Rectal smooth muscle tissue (tissue), 1 donor: ENCODE measurements at regions not wholly inside any gene's neighbourhood (a gene's known extent, or its start where the extent isn't known, plus 50 kb on each side); places are given as distances from the start of the nearest gene placed in this dataset.
A peak's percentile ranks its signal among the peaks of the same experiment; 100 is the strongest.
"Not testable (repeated sequence)": the region's sequence is repeated elsewhere in the genome, so short reads cannot be mapped to it uniquely, and the experiment has no call there.

ENCODE experiments used
- H3K27ac ChIP-seq: one replicate; pipeline ENCODE4 v1.7.0; 2013; ENCODE audit warnings: low read depth, low read length, inconsistent platforms
- H3K27me3 ChIP-seq: one replicate; pipeline ENCODE4 v1.7.0; 2013; ENCODE audit warnings: low read length; ENCODE audit not compliant: control insufficient read depth, insufficient read depth
- H3K36me3 ChIP-seq: one replicate; pipeline ENCODE4 v1.7.0; 2013; ENCODE audit warnings: low read length; ENCODE audit not compliant: control insufficient read depth, insufficient read depth
- H3K4me1 ChIP-seq: one replicate; pipeline ENCODE4 v1.7.0; 2013; ENCODE audit warnings: low read length; ENCODE audit not compliant: control insufficient read depth, insufficient read depth
- H3K4me3 ChIP-seq: one replicate; pipeline ENCODE4 v1.7.0; 2013; ENCODE audit warnings: low read length
- H3K9ac ChIP-seq: one replicate; pipeline ENCODE4 v1.7.0; 2013; ENCODE audit warnings: low read length

DNA sequence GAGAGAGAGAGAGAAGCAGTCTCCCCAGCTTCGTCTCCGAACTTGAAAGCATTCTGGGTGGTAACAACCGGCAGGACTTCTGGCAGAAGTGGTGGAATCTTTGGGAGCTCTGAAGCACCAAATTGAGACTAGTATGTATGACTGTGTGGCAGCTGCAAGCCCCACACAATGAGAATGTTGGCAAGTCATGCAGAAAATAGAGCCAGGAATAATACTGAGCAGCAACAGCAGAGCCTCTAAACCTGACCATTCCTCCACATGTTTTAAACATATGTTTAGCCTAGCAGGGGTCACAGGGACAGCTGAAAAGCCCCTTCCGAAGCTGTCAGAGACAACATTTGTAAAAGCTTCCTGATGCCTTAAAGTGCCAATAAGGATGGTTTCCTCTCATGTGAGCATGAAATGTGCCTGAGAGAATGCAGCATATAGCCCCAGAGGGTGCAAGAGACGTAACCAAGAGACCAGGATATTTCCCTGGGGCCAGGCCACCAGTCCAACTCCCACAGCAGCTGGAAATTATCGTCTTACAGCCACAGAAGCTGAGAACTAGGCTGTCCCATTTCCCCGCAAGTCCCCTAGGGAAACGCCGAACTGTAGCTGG, 178.6 kb upstream of the CCDC54 start:
- H3K27me3 ChIP-seq, result no peaks in the 10 kb centered on the region
- H3K4me3 ChIP-seq, result no peak overlapping the region
- peak overlapping the region; percentile 47 for H3K27ac ChIP-seq
- no peak overlapping the region for H3K9ac ChIP-seq
- H3K4me1 ChIP-seq, result peaks cover 4% of the 10 kb centered on the region
- H3K36me3 ChIP-seq, result no peaks in the 10 kb centered on the region

DNA sequence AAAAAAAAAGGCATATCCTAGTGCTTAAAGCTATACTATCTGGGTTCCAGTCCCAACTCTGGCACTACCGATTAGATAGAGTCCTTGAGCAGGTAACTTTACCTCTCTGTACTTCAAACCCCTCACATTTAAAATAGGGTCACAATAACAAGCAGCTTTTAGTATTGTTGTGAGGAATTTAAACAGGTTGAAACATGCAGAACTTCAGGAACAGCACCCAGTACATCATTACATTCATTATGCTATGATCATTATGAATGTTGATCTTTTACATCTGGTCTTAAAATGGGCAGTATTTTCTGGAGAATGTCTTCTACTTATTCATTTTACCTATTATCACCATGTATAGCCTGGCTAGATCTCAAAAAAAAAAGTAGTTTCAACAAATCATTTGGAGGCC, 176.1 kb upstream of the CCDC54 start:
- Histone ChIP-seq H3K36me3 (no peaks in the 10 kb centered on the region), H3K27me3 (no peaks in the 10 kb centered on the region), H3K4me1 (peaks cover 4% of the 10 kb centered on the region), H3K9ac (no peak overlapping the region), H3K27ac (no peak overlapping the region), H3K4me3 (no peak overlapping the region)

DNA sequence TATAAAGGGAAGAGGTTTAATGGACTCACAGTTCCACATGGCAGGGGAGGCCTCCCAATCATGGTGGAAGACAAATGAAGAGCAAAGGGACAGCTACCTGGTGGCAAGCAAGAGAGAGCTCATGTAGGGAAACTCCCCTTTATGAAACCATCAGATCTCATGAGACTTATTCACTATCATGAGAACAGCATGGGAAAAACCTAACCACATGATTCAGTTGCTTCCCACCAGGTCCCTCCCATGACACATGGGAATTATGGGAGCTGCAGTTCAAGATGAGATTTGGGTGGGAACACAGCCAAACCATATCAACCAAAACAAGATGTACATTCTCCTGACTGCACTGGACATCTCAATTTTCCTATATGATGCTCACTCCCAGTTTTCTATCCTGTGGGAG, 174.4 kb upstream of the CCDC54 start:
- peaks cover 16% of the 10 kb centered on the region for H3K4me1 ChIP-seq
- not testable (repeated sequence) for H3K27me3 ChIP-seq, H3K9ac ChIP-seq, H3K36me3 ChIP-seq, H3K4me3 ChIP-seq, H3K27ac ChIP-seq

DNA sequence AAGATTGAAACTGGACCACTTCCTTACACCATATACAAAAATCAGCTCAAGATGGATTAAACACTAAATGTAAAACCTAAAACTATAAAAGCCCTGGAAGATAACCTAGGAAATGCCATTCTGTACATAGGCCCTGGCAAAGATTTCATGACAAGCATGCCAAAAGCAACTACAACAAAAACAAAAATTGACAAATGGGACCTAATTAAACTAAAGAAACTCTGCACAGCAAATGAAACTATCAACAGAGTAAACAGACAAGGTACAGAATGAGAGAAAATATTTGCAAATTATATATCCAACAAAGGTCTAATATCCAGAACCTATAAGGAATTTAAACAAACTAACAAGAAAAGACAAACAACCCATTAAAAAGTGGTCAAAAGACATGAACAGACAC, 173.1 kb upstream of the CCDC54 start:
- peaks cover 22% of the 10 kb centered on the region for H3K4me1 ChIP-seq
- H3K9ac ChIP-seq, result no peak overlapping the region
- H3K27me3 ChIP-seq, result no peaks in the 10 kb centered on the region
- no peak overlapping the region for H3K4me3 ChIP-seq
- no peaks in the 10 kb centered on the region for H3K36me3 ChIP-seq
- H3K27ac ChIP-seq, result no peak overlapping the region

DNA sequence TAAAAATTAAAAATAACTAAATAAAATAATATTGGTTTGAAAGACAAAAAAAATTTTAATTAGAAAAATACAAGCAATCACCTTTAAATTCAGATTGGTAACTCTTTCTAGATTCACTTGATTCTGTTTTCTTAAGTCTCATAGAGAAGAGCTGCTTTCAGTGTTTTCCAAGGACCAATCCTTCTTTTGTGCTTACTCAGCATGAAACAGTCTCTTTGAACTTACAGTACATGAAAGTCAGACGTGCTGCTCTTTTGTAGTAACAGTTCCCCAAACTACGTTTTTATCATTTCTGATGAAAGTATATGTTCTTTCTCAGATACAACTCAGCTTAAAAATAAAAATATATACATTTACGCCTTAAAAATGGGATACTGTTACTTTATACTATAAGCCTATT, 171.9 kb upstream of the CCDC54 start:
- no peak overlapping the region for H3K27ac ChIP-seq

DNA sequence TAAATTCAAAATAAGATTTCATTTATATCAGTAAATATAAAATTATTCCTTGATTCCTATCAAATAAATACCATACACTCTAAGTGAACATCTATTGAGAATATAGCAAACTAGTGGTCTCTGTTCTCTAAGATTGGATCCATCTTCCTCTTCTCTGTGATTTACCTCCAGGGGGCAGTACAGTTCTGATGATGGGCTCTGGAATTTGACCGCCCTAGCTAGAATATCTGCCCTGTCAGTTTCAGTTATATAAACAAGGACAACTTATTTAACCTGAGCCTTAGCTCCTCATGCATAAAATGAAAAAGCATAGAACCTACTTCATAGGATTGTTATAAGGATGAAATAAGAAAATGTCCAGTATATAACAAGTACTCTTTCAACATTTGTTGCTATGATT, 171.1 kb upstream of the CCDC54 start:
- no peak overlapping the region for H3K9ac ChIP-seq
- H3K36me3 ChIP-seq, result no peaks in the 10 kb centered on the region
- H3K27me3 ChIP-seq, result no peaks in the 10 kb centered on the region
- H3K4me1 ChIP-seq, result peaks cover 28% of the 10 kb centered on the region
- H3K27ac ChIP-seq, result no peak overlapping the region
- no peak overlapping the region for H3K4me3 ChIP-seq

More for the DNA sequence above, 171.9 kb upstream of the CCDC54 start:
- H3K9ac ChIP-seq, result no peak overlapping the region
- H3K4me3 ChIP-seq, result no peak overlapping the region
- no peaks in the 10 kb centered on the region for H3K27me3 ChIP-seq
- H3K36me3 ChIP-seq, result no peaks in the 10 kb centered on the region
- H3K4me1 ChIP-seq, result peaks cover 28% of the 10 kb centered on the region

DNA sequence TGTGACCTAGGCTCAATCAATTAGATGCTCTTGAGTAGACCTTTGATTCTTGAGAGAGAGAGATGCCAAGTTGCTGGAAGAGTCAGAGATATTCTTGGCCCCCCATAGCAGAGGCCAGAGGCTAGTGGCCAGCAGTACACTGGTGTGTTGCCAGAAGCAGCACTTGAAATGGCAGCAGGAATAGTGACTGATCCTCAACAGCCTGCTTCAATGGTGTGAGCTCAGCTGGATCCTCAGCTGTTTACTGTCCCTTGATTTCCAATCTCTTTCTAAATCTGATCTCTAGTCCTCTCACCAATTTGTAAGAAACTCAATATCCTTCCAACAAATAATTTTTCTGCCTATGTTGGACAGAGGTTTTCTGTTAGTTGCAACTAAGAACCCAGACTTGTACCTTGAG, 170.3 kb upstream of the CCDC54 start:
- Histone ChIP-seq H3K4me3 (no peak overlapping the region), H3K27me3 (no peaks in the 10 kb centered on the region), H3K4me1 (peaks cover 28% of the 10 kb centered on the region), H3K36me3 (no peaks in the 10 kb centered on the region), H3K9ac (no peak overlapping the region), H3K27ac (no peak overlapping the region)

DNA sequence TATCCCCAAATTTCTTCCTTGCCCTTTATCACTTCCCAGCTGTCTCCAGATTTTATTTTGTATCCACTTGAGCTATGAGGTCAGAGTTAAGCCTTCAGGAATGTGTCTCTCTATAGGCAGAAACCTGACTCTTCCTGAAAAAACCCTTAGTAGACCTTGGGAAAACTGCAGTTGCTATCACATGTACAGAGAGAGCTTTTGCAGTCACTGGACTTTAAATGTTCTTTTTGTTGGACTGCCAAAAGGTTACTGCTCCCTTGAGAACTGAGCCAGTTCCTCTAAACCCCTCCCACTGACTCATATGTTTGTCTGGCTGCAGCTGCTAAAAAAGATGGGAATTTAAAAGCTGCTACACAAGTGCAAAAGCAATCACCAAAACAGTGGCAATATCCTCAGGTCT, 169.1 kb upstream of the CCDC54 start:
- Histone ChIP-seq H3K27ac (peak overlapping the region; percentile 58), H3K27me3 (no peaks in the 10 kb centered on the region), H3K36me3 (no peaks in the 10 kb centered on the region), H3K4me3 (no peak overlapping the region), H3K4me1 (peaks cover 28% of the 10 kb centered on the region), H3K9ac (no peak overlapping the region)

DNA sequence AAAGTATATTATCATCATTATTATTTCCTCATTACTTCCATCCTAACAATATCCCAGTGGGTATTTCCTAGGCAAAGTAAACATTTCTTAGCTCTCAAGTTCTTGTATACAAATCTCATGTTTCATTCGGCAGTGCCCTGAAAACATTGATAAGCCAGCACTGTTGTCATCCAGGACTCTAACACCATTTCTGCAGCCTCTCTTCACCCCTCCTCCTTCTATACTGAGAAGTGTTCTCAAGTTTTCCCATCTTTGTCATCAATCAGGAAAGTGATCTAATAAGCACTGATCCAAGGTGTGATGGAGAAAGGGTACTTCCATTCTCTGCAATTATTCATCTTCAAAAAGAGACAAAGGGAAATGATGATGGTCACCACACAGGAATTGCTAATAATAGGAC, 168.4 kb upstream of the CCDC54 start:
- no peak overlapping the region for H3K4me3 ChIP-seq
- H3K27me3 ChIP-seq, result no peaks in the 10 kb centered on the region
- peaks cover 28% of the 10 kb centered on the region for H3K4me1 ChIP-seq
- H3K36me3 ChIP-seq, result no peaks in the 10 kb centered on the region
- no peak overlapping the region for H3K9ac ChIP-seq
- H3K27ac ChIP-seq, result peak overlapping the region; percentile 58

DNA sequence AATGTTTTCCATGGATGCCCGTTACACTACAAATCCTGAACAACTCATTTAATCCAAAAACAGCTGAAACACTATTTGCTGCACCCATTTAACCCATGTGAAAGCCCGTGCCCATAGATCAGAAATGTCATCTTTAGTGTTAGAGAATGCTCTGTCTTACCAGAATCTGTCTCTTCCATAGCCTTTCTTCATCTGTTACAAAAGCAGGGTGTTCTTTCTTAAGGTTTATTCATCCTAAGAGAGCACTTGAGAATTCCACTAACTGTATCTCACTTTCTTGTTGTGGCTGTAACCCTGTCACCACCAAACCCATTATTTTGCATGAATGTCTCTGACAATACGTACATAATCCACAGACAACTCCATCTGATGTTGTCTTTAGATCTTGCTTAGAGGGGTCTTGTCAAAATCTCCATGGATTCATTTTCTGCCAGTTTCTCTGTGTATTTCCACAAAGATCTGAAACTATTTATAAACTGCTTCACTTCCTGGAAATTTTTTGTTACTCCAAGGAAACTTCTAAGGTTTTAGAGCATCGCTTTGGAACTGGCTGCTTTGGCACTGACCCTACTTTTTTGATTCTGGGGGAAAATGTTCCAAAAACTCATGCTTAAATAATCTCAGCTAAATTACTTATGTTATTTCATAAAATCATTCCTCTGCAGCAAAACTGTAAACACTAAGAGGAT, 167.8 kb upstream of the CCDC54 start:
- H3K9ac ChIP-seq, result no peak overlapping the region
- peak overlapping the region; percentile 58 for H3K27ac ChIP-seq
- no peaks in the 10 kb centered on the region for H3K36me3 ChIP-seq
- H3K4me3 ChIP-seq, result no peak overlapping the region
- no peaks in the 10 kb centered on the region for H3K27me3 ChIP-seq
- peaks cover 28% of the 10 kb centered on the region for H3K4me1 ChIP-seq

DNA sequence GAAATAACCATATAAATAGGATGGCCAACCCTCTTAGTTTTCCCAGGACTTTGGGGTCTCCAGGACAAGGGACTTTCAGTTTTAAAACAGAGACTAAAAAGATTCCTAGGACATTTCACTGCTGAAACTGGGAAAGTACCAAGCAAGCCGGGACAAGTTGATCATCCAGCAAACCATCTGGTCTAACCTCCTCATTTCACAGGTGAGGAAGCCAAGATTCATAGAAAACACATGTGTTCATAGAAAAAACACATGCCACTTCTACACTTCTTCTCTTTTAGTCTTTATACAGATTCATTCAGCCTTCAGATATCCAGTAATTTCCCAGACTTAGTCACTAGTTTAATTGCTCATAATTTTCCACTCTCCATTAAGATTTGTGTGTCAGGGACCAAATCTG, 165.6 kb upstream of the CCDC54 start:
- H3K9ac ChIP-seq, result no peak overlapping the region
- no peak overlapping the region for H3K4me3 ChIP-seq
- peaks cover 26% of the 10 kb centered on the region for H3K4me1 ChIP-seq
- no peaks in the 10 kb centered on the region for H3K27me3 ChIP-seq
- H3K36me3 ChIP-seq, result no peaks in the 10 kb centered on the region
- no peak overlapping the region for H3K27ac ChIP-seq

DNA sequence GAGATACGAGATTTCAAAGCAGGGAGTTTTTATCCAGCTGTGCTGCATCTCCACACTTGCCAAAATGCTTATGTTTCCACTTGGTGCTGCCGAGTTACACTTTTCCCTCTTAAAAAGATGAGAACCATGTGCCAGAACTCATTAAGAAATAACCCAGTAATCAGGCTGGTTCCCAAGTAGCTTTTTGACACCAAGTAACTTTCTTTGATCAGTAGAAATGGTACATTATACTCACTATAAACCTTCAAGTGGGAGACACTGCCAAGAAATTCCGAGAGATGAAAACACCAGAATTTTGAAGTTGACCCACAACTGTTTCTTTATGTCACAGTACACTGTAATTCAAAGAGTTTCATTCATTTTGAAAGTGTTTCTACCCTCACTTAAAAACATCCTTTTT, 164.6 kb upstream of the CCDC54 start:
- Histone ChIP-seq H3K36me3 (no peaks in the 10 kb centered on the region), H3K27ac (no peak overlapping the region), H3K27me3 (no peaks in the 10 kb centered on the region), H3K4me3 (no peak overlapping the region), H3K4me1 (peaks cover 19% of the 10 kb centered on the region), H3K9ac (no peak overlapping the region)

DNA sequence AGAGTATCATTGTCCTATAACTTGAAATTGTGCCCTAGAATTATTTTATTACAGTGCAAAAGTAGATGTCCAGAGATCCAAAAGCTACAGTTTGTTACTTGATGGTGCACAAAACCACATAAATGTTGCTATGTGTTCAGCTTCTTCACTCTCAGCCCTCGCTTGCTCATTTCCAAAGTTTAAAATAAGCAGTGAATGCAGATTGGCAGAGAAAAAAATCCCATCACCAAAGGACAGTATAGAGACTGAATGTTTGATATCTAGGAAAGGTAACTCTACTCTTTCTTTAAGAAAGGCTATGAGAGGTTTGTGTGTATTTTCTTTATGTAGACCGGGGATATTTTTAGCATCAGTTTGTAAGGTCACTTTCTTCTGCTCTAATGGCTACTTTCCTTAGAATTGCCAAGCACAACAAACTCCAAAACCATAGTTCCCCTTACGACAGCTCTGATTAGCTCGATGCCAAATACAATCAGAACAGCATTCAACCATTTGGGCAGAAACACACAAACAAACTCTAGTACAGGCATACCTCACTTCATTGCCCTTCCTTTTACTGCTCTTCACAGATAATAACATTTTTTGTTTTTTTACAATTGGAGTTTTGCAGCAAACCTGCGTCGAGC, 164.1 kb upstream of the CCDC54 start:
- no peaks in the 10 kb centered on the region for H3K27me3 ChIP-seq
- H3K27ac ChIP-seq, result no peak overlapping the region
- H3K9ac ChIP-seq, result no peak overlapping the region
- peaks cover 15% of the 10 kb centered on the region for H3K4me1 ChIP-seq
- H3K36me3 ChIP-seq, result no peaks in the 10 kb centered on the region
- no peak overlapping the region for H3K4me3 ChIP-seq
